HCT116 (cell line): ENCODE measurements at regions not wholly inside any gene's neighbourhood (a gene's known extent, or its start where the extent isn't known, plus 50 kb on each side); places are given as distances from the start of the nearest gene placed in this dataset.

Experiments
- ATAC-seq: fragments of 200-7000 bp; cut with Tn5 transposase; 2 replicates; pipeline ENCODE4 v1.9.1; 2020; ENCODE audit warnings: mild to moderate bottlenecking, moderate library complexity
- BruUV-seq: library from RNA; stranded (reverse); fragments of 400-500 nt; replicated peaks from 2 replicates; lab custom pipeline; 2021; lab: Mats Ljungman, UMichigan
- CTCF ChIA-PET: fragments of 300-600 bp; sonication (Branson Sonifier 250); formaldehyde crosslinking; loops from one replicate; lab custom pipeline; 2021; ENCODE audit warnings: antibody characterized with exemption; lab: Charles Lee
- POLR2A ChIA-PET: fragments of 300-600, 350-600 bp; sonication (Branson Sonifier 250); formaldehyde crosslinking; loops from one replicate; lab custom pipeline; 2021; ENCODE audit warnings: antibody characterized with exemption; lab: Charles Lee
- RAD21 ChIA-PET, 2 experiments: fragments of 300-600 bp; sonication (Branson Sonifier 250); formaldehyde crosslinking; loops; one replicate each; lab custom pipeline; 2023; ENCODE audit warnings: low total read pairs in 2 of 2; ENCODE audit not compliant: uncharacterized antibody in 2 of 2, unreplicated experiment in 2 of 2, low non-redundant PET in 1 of 2; lab: Charles Lee
- DNase-seq: peaks from one replicate; pipeline ENCODE4 v3.0.0-alpha.2; 2010; ENCODE audit warnings: low read depth, low spot score
- H2AFZ ChIP-seq: fragments of 200-600 bp; shearing (Covaris generic), sonication (generic); 2 replicates; pipeline ENCODE4 v1.6.1; 2017; ENCODE audit warnings: low read depth, mixed run types, mixed read lengths, antibody characterized with exemption, low read length; ENCODE audit not compliant: poor library complexity, severe bottlenecking
- H3K27ac ChIP-seq: 2 replicates; pipeline ENCODE4 v1.5.1; 2012; ENCODE audit warnings: low read depth, low read length
- H3K27me3 ChIP-seq: fragments of 200-600 bp; sonication (generic); 2 replicates; pipeline ENCODE4 v1.6.1; 2016; ENCODE audit warnings: mixed run types, low read length, mixed read lengths; ENCODE audit not compliant: insufficient read depth
- H3K36me3 ChIP-seq, 2 experiments: fragments of 200-500 bp in 1 of 2; fragments of 200-600 bp in 1 of 2; sonication (Bioruptor generic) in 1 of 2; sonication (generic) in 1 of 2; 2 replicates each; pipeline versions ENCODE4 v1.5.1 to v1.6.1; 2014 to 2016; ENCODE audit warnings: low read length in 2 of 2, inconsistent platforms in 1 of 2, mixed read lengths in 1 of 2, mixed run types in 1 of 2; ENCODE audit not compliant: insufficient read depth in 2 of 2, control insufficient read depth in 1 of 2
- H3K4me1 ChIP-seq, 2 experiments: fragments of 200-600 bp in 1 of 2; sonication (generic) in 1 of 2; 2 replicates each; pipeline versions ENCODE4 v1.5.1 to v1.6.1; 2012 to 2017; ENCODE audit warnings: low read length in 2 of 2, inconsistent platforms in 1 of 2, mild to moderate bottlenecking in 1 of 2, mixed read lengths in 1 of 2, mixed run types in 1 of 2, moderate library complexity in 1 of 2; ENCODE audit not compliant: insufficient read depth in 2 of 2, control insufficient read depth in 1 of 2
- H3K4me2 ChIP-seq: fragments of 200-600 bp; sonication (generic); 2 replicates; pipeline ENCODE4 v1.6.1; 2017; ENCODE audit warnings: mixed run types, low read length, mixed read lengths
- H3K4me3 ChIP-seq, 2 experiments: fragments of 200-600 bp in 1 of 2; sonication (generic) in 1 of 2; replicated peaks in 1 of 2; 2 replicates each; pipeline ENCODE4 v1.5.1; 2011 to 2016; ENCODE audit warnings: low read length in 2 of 2, control low read depth in 1 of 2, low read depth in 1 of 2, mild to moderate bottlenecking in 1 of 2, mixed read lengths in 1 of 2, mixed run types in 1 of 2
- H3K79me2 ChIP-seq: fragments of 200-600 bp; sonication (generic); 2 replicates; pipeline ENCODE4 v1.6.1; 2017; ENCODE audit warnings: mild to moderate bottlenecking, mixed run types, low read length, moderate library complexity, mixed read lengths; ENCODE audit not compliant: insufficient read depth
- H3K9ac ChIP-seq: fragments of 200-600 bp; sonication (generic); 2 replicates; pipeline ENCODE4 v1.6.1; 2016; ENCODE audit warnings: low read length, mixed read lengths
- H3K9me2 ChIP-seq: fragments of 200-600 bp; sonication (generic), shearing (Covaris generic); 2 replicates; pipeline ENCODE4 v1.6.1; 2017; ENCODE audit warnings: mixed run types, mild to moderate bottlenecking, moderate library complexity; ENCODE audit not compliant: insufficient read depth
- H3K9me3 ChIP-seq, 2 experiments: fragments of 200-500 bp in 1 of 2; fragments of 200-600 bp in 1 of 2; sonication (Bioruptor generic) in 1 of 2; sonication (generic) in 1 of 2; 2 replicates each; pipeline ENCODE4 v1.6.1; 2014 to 2017; ENCODE audit warnings: low read length in 2 of 2, mixed read lengths in 2 of 2, inconsistent platforms in 1 of 2, low read depth in 1 of 2, mild to moderate bottlenecking in 1 of 2, mixed run types in 1 of 2, moderate library complexity in 1 of 2; ENCODE audit not compliant: control insufficient read depth in 1 of 2, insufficient read depth in 1 of 2
- H4K20me1 ChIP-seq: fragments of 200-600 bp; sonication (generic), shearing (Covaris generic); 2 replicates; pipeline ENCODE4 v1.6.1; 2017; ENCODE audit warnings: mixed run types, mild to moderate bottlenecking, moderate library complexity; ENCODE audit not compliant: insufficient read depth
- CBX3 ChIP-seq: IDR thresholded peaks from 2 replicates; pipeline ENCODE4 v1.6.1; 2012; ENCODE audit warnings: low read depth
- CEBPB ChIP-seq: IDR thresholded peaks from 2 replicates; pipeline ENCODE4 v1.6.1; 2012; ENCODE audit warnings: low read depth
- EZH2phosphoT487 ChIP-seq: fragments of 200-600 bp; IDR thresholded peaks from 2 replicates; pipeline ENCODE4 v1.6.1; 2018; ENCODE audit warnings: antibody characterized with exemption, borderline replicate concordance
- FOSL1 ChIP-seq: IDR thresholded peaks from 2 replicates; pipeline ENCODE4 v1.6.1; 2012; ENCODE audit warnings: low read depth
- JUND ChIP-seq: IDR thresholded peaks from 2 replicates; pipeline ENCODE4 v1.6.1; 2012
- POLR2A ChIP-seq: IDR thresholded peaks from 2 replicates; pipeline ENCODE4 v1.7.0; 2011; ENCODE audit warnings: borderline replicate concordance; ENCODE audit not compliant: insufficient read depth, insufficient read length; ENCODE audit errors: extremely low read depth
- POLR2AphosphoS5 ChIP-seq: IDR thresholded peaks from 2 replicates; pipeline ENCODE4 v1.6.1; 2011; ENCODE audit warnings: mild to moderate bottlenecking, low read depth, low read length, moderate library complexity
- RAD21 ChIP-seq: IDR thresholded peaks from 2 replicates; pipeline ENCODE4 v1.6.1; 2012; ENCODE audit warnings: low read depth, mild to moderate bottlenecking
- SIN3A ChIP-seq: IDR thresholded peaks from 2 replicates; pipeline ENCODE4 v1.6.1; 2012; ENCODE audit warnings: low read depth
- SP1 ChIP-seq: IDR thresholded peaks from 2 replicates; pipeline ENCODE4 v1.6.1; 2012; ENCODE audit warnings: low read depth
- SRF ChIP-seq: IDR thresholded peaks from 2 replicates; pipeline ENCODE4 v1.6.1; 2012; ENCODE audit warnings: low read depth
- TCF7L2 ChIP-seq: IDR thresholded peaks from 2 replicates; pipeline ENCODE4 v1.7.0; 2011; ENCODE audit warnings: borderline replicate concordance, inconsistent platforms; ENCODE audit not compliant: insufficient read depth, insufficient read length; ENCODE audit errors: extremely low read depth
- YY1 ChIP-seq: IDR thresholded peaks from 2 replicates; pipeline ENCODE4 v1.6.1; 2011; ENCODE audit warnings: low read length, low read depth, moderate library complexity, mild to moderate bottlenecking; ENCODE audit not compliant: insufficient replicate concordance; ENCODE audit errors: extremely low read depth
- ZFX ChIP-seq: fragments of 450-650 bp; IDR thresholded peaks from 2 replicates; pipeline ENCODE4 v1.6.1; 2017
- intact Hi-C: fragments of 100-400 bp; cut with micrococcal nuclease; formaldehyde crosslinking; loops from 2 replicates; pipeline ENCODE4 v1.10.0; 2022
- TF ChIP-seq, protein P1 (sequence below): IDR thresholded peaks from 2 replicates; pipeline ENCODE4 v1.6.1; 2012
- TF ChIP-seq, protein P2 (sequence below): IDR thresholded peaks from 2 replicates; pipeline ENCODE4 v1.6.1; 2012; ENCODE audit warnings: low read depth
- TF ChIP-seq, protein P3 (sequence below), 3 experiments: fragments of 200-600 bp in 1 of 3; sonication (generic) in 1 of 3; IDR thresholded peaks in 2 of 3; conservative IDR thresholded peaks in 1 of 3; 2 replicates each; pipeline ENCODE4 v1.5.1; 2012 to 2017; ENCODE audit warnings: low read depth in 2 of 3, low read length in 2 of 3, antibody characterized with exemption in 1 of 3, borderline replicate concordance in 1 of 3, control low read depth in 1 of 3, mild to moderate bottlenecking in 1 of 3, mixed read lengths in 1 of 3, mixed run types in 1 of 3, moderate library complexity in 1 of 3; ENCODE audit not compliant: insufficient read depth in 1 of 3

DNA sequence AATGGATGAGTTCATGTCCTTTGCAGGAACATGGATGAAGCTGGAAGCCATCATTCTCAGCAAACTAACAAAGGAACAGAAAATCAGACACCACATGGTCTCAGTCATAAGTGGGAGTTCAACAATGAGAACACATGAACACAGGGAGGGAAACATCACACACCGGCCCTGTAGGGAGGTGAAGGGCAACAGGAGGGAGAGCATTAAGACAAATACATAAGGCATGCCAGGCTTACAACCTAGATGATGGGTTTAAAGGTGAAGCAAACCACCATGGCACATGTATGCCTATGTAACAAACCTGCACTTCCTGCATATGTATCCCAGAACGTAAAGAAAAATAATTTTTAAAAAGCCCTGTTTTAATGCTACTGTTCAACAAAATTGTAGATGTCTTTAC is 914.2 kb upstream of the ATXN7L3B start:
- ChIA-PET CTCF (no interaction called here), POLR2A (no interaction called here), RAD21 (no interaction called here)
- no peak overlapping the region for H3K4me2 ChIP-seq
- H3K4me3 ChIP-seq: no peak overlapping the region
- no peak for TF ChIP-seq FOSL1
- TF ChIP-seq JUND: no peak
- TF ChIP-seq, protein P1, sequence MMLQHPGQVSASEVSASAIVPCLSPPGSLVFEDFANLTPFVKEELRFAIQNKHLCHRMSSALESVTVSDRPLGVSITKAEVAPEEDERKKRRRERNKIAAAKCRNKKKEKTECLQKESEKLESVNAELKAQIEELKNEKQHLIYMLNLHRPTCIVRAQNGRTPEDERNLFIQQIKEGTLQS: no peak
- no peak for TF ChIP-seq SIN3A
- no peak for TF ChIP-seq POLR2A
- TF ChIP-seq EZH2phosphoT487: no peak
- TF ChIP-seq SP1: no peak
- TF ChIP-seq ZFX: no peak
- TF ChIP-seq CEBPB: no peak
- no peak for TF ChIP-seq RAD21
- no peak for TF ChIP-seq SRF
- no peak for TF ChIP-seq POLR2AphosphoS5
- TF ChIP-seq TCF7L2: no peak
- TF ChIP-seq YY1: no peak
- H3K9me2 ChIP-seq: no peaks in the 10 kb centered on the region
- H3K27me3 ChIP-seq: no peaks in the 10 kb centered on the region
- H3K9me3 ChIP-seq: no peaks in the 10 kb centered on the region
- no peak overlapping the region for H2AFZ ChIP-seq
- no peaks in the 10 kb centered on the region for H3K36me3 ChIP-seq
- no peaks in the 10 kb centered on the region for H3K79me2 ChIP-seq
- no peak overlapping the region for H3K9ac ChIP-seq
- BruUV-seq: no TSS peak
- no peaks in the 10 kb centered on the region for H3K4me1 ChIP-seq
- ATAC-seq (no peak), DNase-seq (no peak)
- H3K27ac ChIP-seq: no peak overlapping the region
- intact Hi-C loops: no loop called here
- no peaks in the 10 kb centered on the region for H4K20me1 ChIP-seq

DNA sequence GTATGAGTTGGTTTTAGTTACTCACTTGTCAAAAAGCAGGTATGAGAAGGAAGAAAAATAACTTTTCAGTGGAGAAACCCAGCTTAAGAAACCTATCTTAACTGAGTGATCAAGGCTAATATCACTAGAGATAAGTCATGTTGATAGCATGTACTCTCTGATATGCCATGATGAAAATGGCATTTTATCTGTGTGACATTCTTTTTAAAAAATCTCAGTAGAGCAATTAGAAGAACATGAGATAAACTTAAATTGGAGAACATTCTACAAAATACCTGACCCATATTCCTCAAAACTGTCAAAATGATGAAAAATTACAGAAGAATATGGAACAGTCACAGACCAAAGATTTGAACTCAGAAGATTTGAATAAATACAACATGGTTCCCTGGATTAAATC is 912.4 kb upstream of the ATXN7L3B start:
- Histone ChIP-seq H3K4me1 (no peaks in the 10 kb centered on the region), H3K4me3 (no peak overlapping the region), H2AFZ (no peak overlapping the region), H3K9me2 (no peaks in the 10 kb centered on the region), H3K4me2 (no peak overlapping the region), H3K27me3 (no peaks in the 10 kb centered on the region), H4K20me1 (no peaks in the 10 kb centered on the region), H3K27ac (no peak overlapping the region), H3K9ac (no peak overlapping the region), H3K36me3 (no peaks in the 10 kb centered on the region), H3K79me2 (no peaks in the 10 kb centered on the region), H3K9me3 (no peaks in the 10 kb centered on the region)
- no TSS peak for BruUV-seq
- DNase-seq (no peak), ATAC-seq (no peak)
- intact Hi-C loops: no loop called here
- ChIA-PET RAD21 (no interaction called here), CTCF (no interaction called here), POLR2A (no interaction called here)
- TF ChIP-seq, protein P1: no peak
- TF ChIP-seq SP1: no peak
- TF ChIP-seq, protein P2, sequence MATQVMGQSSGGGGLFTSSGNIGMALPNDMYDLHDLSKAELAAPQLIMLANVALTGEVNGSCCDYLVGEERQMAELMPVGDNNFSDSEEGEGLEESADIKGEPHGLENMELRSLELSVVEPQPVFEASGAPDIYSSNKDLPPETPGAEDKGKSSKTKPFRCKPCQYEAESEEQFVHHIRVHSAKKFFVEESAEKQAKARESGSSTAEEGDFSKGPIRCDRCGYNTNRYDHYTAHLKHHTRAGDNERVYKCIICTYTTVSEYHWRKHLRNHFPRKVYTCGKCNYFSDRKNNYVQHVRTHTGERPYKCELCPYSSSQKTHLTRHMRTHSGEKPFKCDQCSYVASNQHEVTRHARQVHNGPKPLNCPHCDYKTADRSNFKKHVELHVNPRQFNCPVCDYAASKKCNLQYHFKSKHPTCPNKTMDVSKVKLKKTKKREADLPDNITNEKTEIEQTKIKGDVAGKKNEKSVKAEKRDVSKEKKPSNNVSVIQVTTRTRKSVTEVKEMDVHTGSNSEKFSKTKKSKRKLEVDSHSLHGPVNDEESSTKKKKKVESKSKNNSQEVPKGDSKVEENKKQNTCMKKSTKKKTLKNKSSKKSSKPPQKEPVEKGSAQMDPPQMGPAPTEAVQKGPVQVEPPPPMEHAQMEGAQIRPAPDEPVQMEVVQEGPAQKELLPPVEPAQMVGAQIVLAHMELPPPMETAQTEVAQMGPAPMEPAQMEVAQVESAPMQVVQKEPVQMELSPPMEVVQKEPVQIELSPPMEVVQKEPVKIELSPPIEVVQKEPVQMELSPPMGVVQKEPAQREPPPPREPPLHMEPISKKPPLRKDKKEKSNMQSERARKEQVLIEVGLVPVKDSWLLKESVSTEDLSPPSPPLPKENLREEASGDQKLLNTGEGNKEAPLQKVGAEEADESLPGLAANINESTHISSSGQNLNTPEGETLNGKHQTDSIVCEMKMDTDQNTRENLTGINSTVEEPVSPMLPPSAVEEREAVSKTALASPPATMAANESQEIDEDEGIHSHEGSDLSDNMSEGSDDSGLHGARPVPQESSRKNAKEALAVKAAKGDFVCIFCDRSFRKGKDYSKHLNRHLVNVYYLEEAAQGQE: no peak
- TF ChIP-seq ZFX: no peak
- TF ChIP-seq TCF7L2: no peak
- TF ChIP-seq, protein P3, sequence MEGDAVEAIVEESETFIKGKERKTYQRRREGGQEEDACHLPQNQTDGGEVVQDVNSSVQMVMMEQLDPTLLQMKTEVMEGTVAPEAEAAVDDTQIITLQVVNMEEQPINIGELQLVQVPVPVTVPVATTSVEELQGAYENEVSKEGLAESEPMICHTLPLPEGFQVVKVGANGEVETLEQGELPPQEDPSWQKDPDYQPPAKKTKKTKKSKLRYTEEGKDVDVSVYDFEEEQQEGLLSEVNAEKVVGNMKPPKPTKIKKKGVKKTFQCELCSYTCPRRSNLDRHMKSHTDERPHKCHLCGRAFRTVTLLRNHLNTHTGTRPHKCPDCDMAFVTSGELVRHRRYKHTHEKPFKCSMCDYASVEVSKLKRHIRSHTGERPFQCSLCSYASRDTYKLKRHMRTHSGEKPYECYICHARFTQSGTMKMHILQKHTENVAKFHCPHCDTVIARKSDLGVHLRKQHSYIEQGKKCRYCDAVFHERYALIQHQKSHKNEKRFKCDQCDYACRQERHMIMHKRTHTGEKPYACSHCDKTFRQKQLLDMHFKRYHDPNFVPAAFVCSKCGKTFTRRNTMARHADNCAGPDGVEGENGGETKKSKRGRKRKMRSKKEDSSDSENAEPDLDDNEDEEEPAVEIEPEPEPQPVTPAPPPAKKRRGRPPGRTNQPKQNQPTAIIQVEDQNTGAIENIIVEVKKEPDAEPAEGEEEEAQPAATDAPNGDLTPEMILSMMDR (IDR thresholded peaks at IDR 0.05 in 2 of 3, conservative IDR thresholded peaks at IDR 0.05 in 1 of 3; ENCODE audit: borderline replicate concordance in 1 of 3, insufficient read depth in 1 of 3, low read depth in 2 of 3, low read length in 2 of 3): no peak
- no peak for TF ChIP-seq CBX3
